Skeletal muscle satellite cell (primary cell): ENCODE measurements at regions not wholly inside any gene's neighbourhood (a gene's known extent, or its start where the extent isn't known, plus 50 kb on each side); places are given as distances from the start of the nearest gene placed in this dataset.
"Not testable (repeated sequence)": the region's sequence is repeated elsewhere in the genome, so short reads cannot be mapped to it uniquely, and the experiment has no call there.

Experiments
- H3K27me3 ChIP-seq: 2 replicates; pipeline ENCODE4 v1.7.0; 2013; ENCODE audit warnings: low read length; ENCODE audit not compliant: control insufficient read depth, insufficient read depth
- H3K36me3 ChIP-seq: 2 replicates; pipeline ENCODE4 v1.7.0; 2013; ENCODE audit warnings: mild to moderate bottlenecking, control low read depth, low read length; ENCODE audit not compliant: insufficient read depth
- H3K4me1 ChIP-seq: 2 replicates; pipeline ENCODE4 v1.7.0; 2013; ENCODE audit warnings: low read length; ENCODE audit not compliant: control insufficient read depth, insufficient read depth
- H3K4me2 ChIP-seq: 2 replicates; pipeline ENCODE4 v1.7.0; 2013; ENCODE audit warnings: mild to moderate bottlenecking, low read length
- H3K4me3 ChIP-seq: 2 replicates; pipeline ENCODE4 v1.7.0; 2013; ENCODE audit warnings: low read length
- H3K9ac ChIP-seq: 2 replicates; pipeline ENCODE4 v1.7.0; 2013; ENCODE audit warnings: mild to moderate bottlenecking, low read depth, low read length, moderate library complexity
- H3K9me3 ChIP-seq: replicated peaks from 2 replicates; pipeline ENCODE4 v1.7.0; 2013; ENCODE audit warnings: mild to moderate bottlenecking, control low read depth, low read length

DNA sequence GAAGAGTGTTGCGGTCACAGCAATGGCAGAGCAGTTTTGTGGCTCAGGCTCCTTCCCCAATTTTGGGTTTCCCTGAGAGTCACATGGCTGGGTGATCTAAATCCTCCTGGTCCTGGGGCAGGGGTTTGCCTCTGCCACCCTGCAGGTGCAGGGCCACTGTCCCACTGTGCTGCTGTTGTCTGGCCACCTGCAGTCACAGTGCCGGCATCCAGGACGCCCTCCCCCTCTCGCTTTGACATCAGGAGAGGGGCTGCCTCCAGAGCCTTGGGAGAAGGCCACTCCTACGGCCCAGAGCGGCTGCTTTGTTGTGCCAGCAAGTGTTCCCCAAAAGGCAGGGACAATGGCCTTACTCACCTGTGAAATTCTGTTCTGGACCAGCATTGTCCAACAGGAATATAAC lies 449.0 kb downstream of the QKI start:
- Histone ChIP-seq H3K36me3 (no peaks in the 10 kb centered on the region), H3K27me3 (no peaks in the 10 kb centered on the region), H3K4me1 (peaks cover 8% of the 10 kb centered on the region), H3K4me3 (no peak overlapping the region), H3K9ac (no peak overlapping the region), H3K9me3 (no peaks in the 10 kb centered on the region), H3K4me2 (no peak overlapping the region)

DNA sequence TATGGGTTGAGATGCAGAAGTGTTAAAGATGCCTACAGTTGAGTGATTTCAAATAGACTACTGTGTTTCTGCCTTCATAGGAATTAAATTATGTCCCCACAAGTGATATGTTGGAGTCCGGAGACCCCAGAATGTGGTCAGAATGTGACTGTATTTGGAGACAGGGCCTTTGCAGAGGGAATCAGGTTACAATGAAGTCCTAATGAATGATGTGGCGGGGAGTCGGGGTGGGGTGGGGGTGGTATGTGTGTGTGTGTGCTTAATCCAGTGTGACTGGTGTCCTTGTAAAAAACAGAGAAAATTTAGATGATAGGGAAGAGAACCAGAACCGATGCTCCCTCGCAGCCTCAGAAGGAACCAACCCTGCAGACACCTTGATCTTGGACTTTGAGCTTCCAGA lies 448.2 kb downstream of the QKI start:
- H3K36me3 ChIP-seq, result no peaks in the 10 kb centered on the region
- H3K9ac ChIP-seq, result no peak overlapping the region
- H3K4me3 ChIP-seq, result no peak overlapping the region
- no peaks in the 10 kb centered on the region for H3K9me3 ChIP-seq
- H3K4me1 ChIP-seq, result peaks cover 8% of the 10 kb centered on the region
- H3K27me3 ChIP-seq, result no peaks in the 10 kb centered on the region
- no peak overlapping the region for H3K4me2 ChIP-seq

DNA sequence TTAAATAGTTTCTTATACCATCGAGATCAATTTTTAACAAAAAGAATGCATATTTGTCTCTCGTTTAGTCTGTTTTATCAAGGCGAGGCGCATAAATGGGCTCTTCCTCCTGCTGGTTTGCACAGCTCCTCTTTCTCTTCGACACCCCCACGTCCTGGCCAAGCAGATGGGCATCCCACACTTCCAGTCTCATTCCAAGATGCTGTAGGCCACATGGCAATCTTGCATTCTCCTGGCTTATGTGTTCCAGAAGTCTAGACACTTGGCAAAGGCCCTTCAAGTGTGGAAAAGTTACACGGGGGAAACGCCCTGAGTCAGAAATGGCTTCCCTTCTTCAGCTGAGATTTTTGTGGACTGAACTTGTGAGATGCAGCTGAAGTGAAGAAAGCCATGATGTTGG lies 447.1 kb downstream of the QKI start:
- Histone ChIP-seq H3K9me3 (no peaks in the 10 kb centered on the region), H3K36me3 (no peaks in the 10 kb centered on the region), H3K4me3 (no peak overlapping the region), H3K4me2 (no peak overlapping the region), H3K9ac (no peak overlapping the region), H3K27me3 (no peaks in the 10 kb centered on the region), H3K4me1 (peaks cover 8% of the 10 kb centered on the region)

DNA sequence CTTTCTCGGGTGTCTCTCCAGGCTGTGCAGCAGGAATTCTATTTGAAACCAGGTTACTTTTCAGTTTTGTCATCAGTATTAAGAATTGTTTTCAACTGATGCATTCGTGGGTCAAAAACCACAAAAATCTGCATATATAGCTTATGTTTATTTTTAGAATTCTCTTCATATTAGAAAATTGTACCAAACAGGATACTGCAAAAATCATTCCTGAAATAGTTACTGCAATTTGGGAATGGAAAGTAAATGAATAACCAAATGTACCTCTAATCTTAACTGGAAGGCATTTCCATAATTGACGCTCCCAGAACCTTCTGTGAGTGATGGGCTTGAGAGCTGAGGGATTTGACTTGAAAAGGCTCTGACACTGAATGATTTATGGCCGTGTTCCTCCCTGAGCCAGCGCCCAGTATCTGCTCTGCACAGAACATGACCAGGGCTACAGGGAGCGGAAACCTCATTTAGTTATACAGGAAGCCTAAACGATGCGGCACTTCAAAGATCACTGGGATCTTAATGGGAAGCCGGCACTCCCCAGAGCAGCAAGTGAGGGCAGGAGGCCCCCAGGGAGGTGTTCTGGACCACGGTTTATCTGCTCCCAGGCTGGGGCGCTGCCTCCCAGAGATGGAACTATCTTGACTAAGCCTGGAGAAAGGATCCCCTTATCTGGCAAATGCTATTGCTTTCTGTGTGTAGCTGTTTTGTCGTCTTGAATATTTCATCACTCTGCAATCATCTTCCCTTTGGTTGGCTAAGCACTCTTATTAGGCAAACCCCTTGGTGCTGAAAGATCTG lies 446.0 kb downstream of the QKI start:
- H3K4me3 ChIP-seq, result peak overlapping the region; percentile 30

DNA sequence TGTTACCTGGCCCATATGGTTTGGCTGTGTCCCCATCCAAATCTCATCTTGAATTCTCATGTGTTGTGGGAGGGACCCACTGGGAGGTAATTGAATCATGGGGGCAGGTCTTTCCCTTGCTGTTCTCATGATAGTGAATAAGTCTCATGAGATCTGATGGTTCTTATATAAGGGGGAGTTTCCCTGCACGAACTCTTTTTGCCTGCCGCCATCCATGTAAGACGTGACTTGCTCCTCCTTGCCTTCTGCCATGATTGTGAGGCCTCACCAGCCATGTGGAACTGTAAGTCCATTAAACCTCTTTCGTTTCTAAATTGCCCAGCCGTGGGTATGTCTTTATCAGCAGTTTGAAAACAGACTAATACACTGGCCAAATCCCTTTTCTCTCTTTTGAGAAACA lies 444.4 kb downstream of the QKI start:
- not testable (repeated sequence) for H3K4me2 ChIP-seq, H3K9ac ChIP-seq, H3K9me3 ChIP-seq, H3K27me3 ChIP-seq, H3K4me3 ChIP-seq, H3K36me3 ChIP-seq, H3K4me1 ChIP-seq

More for the DNA sequence above, 446.0 kb downstream of the QKI start:
- no peaks in the 10 kb centered on the region for H3K27me3 ChIP-seq
- H3K9ac ChIP-seq, result no peak overlapping the region
- H3K4me2 ChIP-seq, result peak overlapping the region; percentile 41
- H3K4me1 ChIP-seq, result peaks cover 8% of the 10 kb centered on the region
- H3K36me3 ChIP-seq, result no peaks in the 10 kb centered on the region
- H3K9me3 ChIP-seq, result no peaks in the 10 kb centered on the region

DNA sequence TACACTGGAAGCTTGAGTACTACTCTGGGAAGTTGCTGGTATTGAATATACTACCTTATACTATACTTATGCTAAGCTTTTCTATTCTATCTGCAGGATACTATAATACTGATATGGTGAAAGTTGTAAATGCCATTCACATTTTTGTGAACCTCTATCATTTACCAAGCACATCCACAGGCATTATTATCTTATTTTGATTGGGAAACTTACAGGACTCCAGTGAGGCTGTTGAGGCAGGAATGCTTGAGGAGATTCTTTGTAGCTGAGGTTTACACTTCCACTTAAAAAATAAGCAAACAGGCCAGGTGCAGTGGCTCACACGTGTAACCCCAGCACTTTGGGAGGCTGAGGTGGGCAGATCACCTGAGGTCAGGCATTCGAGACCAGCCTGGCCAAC lies 442.9 kb downstream of the QKI start:
- Histone ChIP-seq H3K4me3 (no peak overlapping the region), H3K9ac (no peak overlapping the region), H3K9me3 (no peaks in the 10 kb centered on the region), H3K27me3 (no peaks in the 10 kb centered on the region), H3K36me3 (no peaks in the 10 kb centered on the region), H3K4me2 (no peak overlapping the region), H3K4me1 (peaks cover 8% of the 10 kb centered on the region)

DNA sequence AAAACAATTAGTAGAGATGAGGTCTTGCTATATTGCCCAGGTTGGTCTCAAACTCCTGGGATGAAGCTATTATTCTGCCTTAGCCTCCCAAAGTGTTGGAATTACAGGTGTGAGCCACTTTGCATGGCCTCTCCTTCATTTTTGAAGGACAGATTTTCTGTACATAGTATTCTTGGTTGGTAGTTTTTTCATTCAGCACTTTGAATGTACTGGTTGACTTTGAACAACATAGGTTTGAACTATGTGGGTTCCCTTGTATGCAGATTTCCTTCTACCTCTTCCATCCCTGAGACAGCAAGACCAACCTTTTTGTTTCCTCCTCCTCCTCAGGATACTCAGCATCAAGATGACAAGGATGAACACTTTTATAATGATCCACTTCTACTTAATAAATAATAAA lies 436.4 kb downstream of the QKI start:
- Histone ChIP-seq H3K9ac (no peak overlapping the region), H3K9me3 (no peaks in the 10 kb centered on the region), H3K4me1 (no peaks in the 10 kb centered on the region), H3K4me3 (no peak overlapping the region), H3K4me2 (no peak overlapping the region), H3K36me3 (no peaks in the 10 kb centered on the region), H3K27me3 (no peaks in the 10 kb centered on the region)

DNA sequence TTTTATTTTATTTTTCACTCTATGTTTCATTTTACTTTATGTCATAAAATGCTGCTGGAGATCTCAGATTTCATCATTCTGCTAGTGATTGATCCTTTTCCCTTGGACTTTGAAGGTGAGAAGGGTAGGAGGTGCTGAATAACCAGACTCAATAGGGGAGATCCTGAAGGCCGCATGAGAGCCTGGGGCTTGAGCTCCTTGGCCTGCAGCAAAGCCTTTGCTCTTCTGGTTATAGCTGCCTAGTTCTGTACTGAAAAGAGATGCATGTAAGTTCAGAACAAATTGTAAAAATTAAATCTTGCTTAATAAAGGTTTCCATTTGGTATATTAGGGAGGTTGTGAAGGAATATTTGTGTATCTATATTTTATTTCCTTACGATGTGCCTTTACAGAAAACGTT lies 430.2 kb downstream of the QKI start:
- no peak overlapping the region for H3K4me3 ChIP-seq
- H3K4me2 ChIP-seq, result no peak overlapping the region
- H3K9ac ChIP-seq, result no peak overlapping the region
- no peaks in the 10 kb centered on the region for H3K4me1 ChIP-seq
- no peaks in the 10 kb centered on the region for H3K27me3 ChIP-seq
- no peaks in the 10 kb centered on the region for H3K9me3 ChIP-seq
- H3K36me3 ChIP-seq, result no peaks in the 10 kb centered on the region

DNA sequence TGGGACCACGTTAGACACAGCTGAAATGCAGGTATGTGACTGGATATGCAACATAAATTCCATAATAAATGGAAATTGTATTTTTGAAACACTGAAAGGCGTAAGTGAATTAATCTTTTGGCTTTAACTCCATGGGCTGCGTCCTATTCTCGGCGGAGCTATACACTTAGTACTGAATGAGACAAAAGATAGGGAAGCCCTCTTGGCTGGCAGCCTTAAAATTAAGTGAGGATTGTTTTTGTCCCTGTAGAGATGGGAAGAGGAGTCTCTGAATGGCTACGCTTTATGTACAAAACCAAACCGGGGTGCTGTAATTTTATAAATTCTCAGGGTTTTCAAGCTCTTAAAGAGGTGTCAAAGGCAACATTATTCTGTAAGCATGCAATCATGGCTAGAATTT lies 429.8 kb downstream of the QKI start:
- Histone ChIP-seq H3K36me3 (no peaks in the 10 kb centered on the region), H3K4me2 (no peak overlapping the region), H3K4me3 (no peak overlapping the region), H3K4me1 (no peaks in the 10 kb centered on the region), H3K9ac (no peak overlapping the region), H3K9me3 (no peaks in the 10 kb centered on the region), H3K27me3 (no peaks in the 10 kb centered on the region)

DNA sequence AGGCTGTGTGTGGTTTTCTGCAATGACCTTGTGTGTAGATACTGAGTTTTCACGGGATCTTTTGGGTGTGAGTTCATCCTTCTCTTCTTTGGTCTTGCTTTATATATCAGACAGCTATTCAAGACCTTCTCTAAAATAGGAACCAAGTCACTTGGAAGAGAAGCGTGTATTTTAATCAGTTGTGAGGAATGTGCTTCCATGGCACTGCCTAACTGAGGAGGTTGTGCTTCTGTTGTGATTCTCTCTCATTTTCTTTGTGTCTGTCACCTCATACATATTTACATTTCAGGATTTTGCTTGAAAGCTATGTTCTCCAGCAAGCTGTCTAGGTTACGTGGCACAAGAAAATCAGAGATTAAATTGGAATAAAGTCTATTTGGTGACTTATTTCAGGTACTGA lies 428.7 kb downstream of the QKI start:
- Histone ChIP-seq H3K9ac (no peak overlapping the region), H3K9me3 (no peaks in the 10 kb centered on the region), H3K4me1 (no peaks in the 10 kb centered on the region), H3K4me3 (no peak overlapping the region), H3K27me3 (no peaks in the 10 kb centered on the region), H3K4me2 (no peak overlapping the region), H3K36me3 (no peaks in the 10 kb centered on the region)

DNA sequence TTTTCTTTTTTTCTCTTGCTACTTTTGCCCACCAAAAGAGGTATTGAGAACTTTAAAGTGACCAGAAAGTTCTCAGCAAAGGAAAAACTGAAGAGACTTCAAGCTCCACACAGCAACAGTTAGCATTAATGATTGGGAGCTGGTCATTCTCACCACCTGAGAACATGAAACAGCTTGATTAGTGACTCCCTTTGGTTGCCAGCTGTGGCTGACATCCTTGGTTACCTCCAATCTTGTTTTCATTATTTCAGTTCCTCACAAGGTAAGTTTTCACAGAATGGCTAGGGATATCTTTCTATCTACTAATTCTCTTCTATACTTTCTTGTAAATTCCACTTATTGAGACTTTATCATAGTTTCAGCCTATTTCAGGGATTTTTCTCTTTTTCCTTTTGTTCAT lies 427.9 kb downstream of the QKI start:
- Histone ChIP-seq H3K9ac (no peak overlapping the region), H3K4me2 (no peak overlapping the region), H3K27me3 (no peaks in the 10 kb centered on the region), H3K4me3 (no peak overlapping the region), H3K4me1 (no peaks in the 10 kb centered on the region), H3K36me3 (no peaks in the 10 kb centered on the region), H3K9me3 (no peaks in the 10 kb centered on the region)

DNA sequence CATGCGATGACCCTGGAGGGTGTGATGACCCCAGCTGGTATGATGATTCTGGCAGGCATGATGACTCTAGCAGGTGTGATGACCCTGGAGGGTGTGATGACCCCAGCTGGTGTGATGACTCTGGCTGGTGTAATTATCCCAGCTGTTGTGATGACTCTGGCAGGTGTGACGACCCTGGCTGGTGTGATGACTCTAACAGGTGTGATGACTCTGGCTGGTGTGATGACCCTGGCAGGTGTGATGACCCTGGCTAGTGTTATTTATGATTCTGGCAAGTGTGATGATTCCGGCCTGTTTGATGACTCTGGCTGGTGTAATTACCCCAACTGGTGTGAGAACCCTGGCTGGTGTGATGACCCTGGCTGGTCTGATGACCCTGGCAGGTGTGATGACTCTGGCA lies 427.2 kb downstream of the QKI start:
- Histone ChIP-seq H3K36me3 (no peaks in the 10 kb centered on the region), H3K4me2 (no peak overlapping the region), H3K27me3 (no peaks in the 10 kb centered on the region), H3K9me3 (no peaks in the 10 kb centered on the region), H3K9ac (no peak overlapping the region), H3K4me3 (no peak overlapping the region), H3K4me1 (no peaks in the 10 kb centered on the region)
